HUES48 (cell line): ENCODE measurements at regions not wholly inside any gene's neighbourhood (a gene's known extent, or its start where the extent isn't known, plus 50 kb on each side); places are given as distances from the start of the nearest gene placed in this dataset.
"Not testable (repeated sequence)": the region's sequence is repeated elsewhere in the genome, so short reads cannot be mapped to it uniquely, and the experiment has no call there.

Experiments used
- H3K27ac ChIP-seq: one replicate; pipeline ENCODE4 v1.7.0; 2013; ENCODE audit warnings: low read depth, low read length, inconsistent platforms
- H3K27me3 ChIP-seq: 2 replicates; pipeline ENCODE4 v1.6.1; 2013; ENCODE audit warnings: mild to moderate bottlenecking, low read length; ENCODE audit not compliant: control insufficient read depth, insufficient read depth
- H3K36me3 ChIP-seq: 2 replicates; pipeline ENCODE4 v1.6.1; 2013; ENCODE audit warnings: low read length; ENCODE audit not compliant: control insufficient read depth, insufficient read depth
- H3K4me1 ChIP-seq: 2 replicates; pipeline ENCODE4 v1.6.1; 2013; ENCODE audit warnings: mild to moderate bottlenecking, low read length; ENCODE audit not compliant: control insufficient read depth, insufficient read depth
- H3K4me3 ChIP-seq: 2 replicates; pipeline ENCODE4 v1.5.1; 2013; ENCODE audit warnings: mild to moderate bottlenecking, low read depth, low read length
- H3K9ac ChIP-seq: 2 replicates; pipeline ENCODE4 v1.6.1; 2013; ENCODE audit warnings: mild to moderate bottlenecking, low read depth, low read length, moderate library complexity
- H3K9me3 ChIP-seq: 2 replicates; pipeline ENCODE4 v1.6.1; 2013; ENCODE audit warnings: low read length; ENCODE audit not compliant: control insufficient read depth, insufficient read depth

DNA sequence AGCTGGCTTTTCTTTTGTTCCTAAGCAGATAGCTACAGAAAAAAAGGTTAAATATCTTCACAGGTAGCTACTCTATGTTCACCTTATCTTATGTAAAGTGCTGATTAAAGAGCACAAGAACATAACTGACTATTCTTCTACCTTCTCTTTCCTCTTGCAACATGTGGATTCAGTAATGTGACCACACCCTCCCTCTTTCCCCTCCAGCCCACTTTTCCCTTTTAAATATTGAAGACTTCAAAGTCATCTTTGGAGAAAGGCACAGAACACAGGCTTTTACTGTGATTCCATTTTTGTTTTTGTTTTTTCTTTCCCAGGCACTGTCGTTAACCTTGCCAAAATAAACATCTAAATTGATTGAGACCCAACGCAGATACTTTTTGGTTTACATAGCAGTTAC lies 418.1 kb upstream of the CDH20 start:
- no peak overlapping the region for H3K4me3 ChIP-seq
- H3K9me3 ChIP-seq = no peaks in the 10 kb centered on the region
- no peaks in the 10 kb centered on the region for H3K36me3 ChIP-seq
- H3K4me1 ChIP-seq = peaks cover 17% of the 10 kb centered on the region
- no peak overlapping the region for H3K9ac ChIP-seq
- H3K27me3 ChIP-seq = no peaks in the 10 kb centered on the region
- H3K27ac ChIP-seq = no peak overlapping the region

DNA sequence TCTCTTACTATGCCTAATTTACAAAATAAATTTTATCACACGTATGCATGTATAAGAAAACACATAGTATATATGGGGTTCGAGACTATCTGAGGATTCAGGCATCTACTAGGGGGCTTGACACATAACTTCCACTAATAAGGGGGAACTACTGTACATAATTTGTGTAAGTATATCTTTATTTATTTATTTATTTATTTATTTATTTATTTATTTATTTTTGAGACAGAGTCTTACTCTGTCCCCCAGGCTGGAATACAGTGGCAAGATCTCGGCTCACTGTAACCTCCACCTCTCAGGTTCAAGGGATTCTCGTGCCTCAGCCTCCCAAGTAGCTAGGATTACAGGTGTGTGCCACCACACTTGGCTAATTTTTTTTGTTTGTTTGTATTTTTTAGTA lies 414.4 kb upstream of the CDH20 start:
- not testable (repeated sequence) for H3K4me3 ChIP-seq, H3K36me3 ChIP-seq, H3K27me3 ChIP-seq, H3K27ac ChIP-seq, H3K9me3 ChIP-seq, H3K9ac ChIP-seq
- peaks cover 24% of the 10 kb centered on the region for H3K4me1 ChIP-seq

GRCh38 chr18:60925892-60926291 lies 407.3 kb upstream of the CDH20 start:
- Histone ChIP-seq H3K27ac (no peak overlapping the region), H3K36me3 (no peaks in the 10 kb centered on the region), H3K9ac (no peak overlapping the region), H3K27me3 (no peaks in the 10 kb centered on the region), H3K9me3 (no peaks in the 10 kb centered on the region), H3K4me3 (no peak overlapping the region), H3K4me1 (peaks cover 7% of the 10 kb centered on the region; the same call in 1 of the 2 replicates)

DNA sequence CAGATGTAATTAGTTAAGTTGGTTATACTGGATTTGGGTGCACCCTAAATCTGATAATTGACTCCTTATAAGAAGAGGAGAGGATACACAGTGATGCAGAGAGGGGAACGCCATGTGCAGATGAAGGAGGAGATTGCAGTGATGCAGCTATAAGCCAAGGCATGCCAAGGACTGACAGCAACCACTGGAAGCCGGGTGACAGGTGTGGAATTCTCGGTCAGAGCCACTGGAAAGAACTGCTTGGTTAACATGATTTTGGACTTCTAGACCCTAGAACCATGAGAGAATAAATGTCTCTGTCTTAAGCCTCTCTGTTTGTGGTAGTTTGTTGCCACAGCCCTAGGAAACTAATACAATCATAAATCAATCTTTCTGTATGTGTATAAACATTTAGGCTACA lies 403.3 kb upstream of the CDH20 start:
- Histone ChIP-seq H3K9ac (no peak overlapping the region), H3K27me3 (no peaks in the 10 kb centered on the region), H3K4me3 (no peak overlapping the region), H3K36me3 (no peaks in the 10 kb centered on the region), H3K4me1 (no peaks in the 10 kb centered on the region), H3K27ac (no peak overlapping the region), H3K9me3 (no peaks in the 10 kb centered on the region)

- no peaks in the 10 kb centered on the region for H3K27me3 ChIP-seq
- no peaks in the 10 kb centered on the region for H3K36me3 ChIP-seq
- H3K9ac ChIP-seq = no peak overlapping the region
- H3K4me1 ChIP-seq = no peaks in the 10 kb centered on the region
- H3K4me3 ChIP-seq = no peak overlapping the region
- no peak overlapping the region for H3K27ac ChIP-seq
- H3K9me3 ChIP-seq = no peaks in the 10 kb centered on the region
These were observed 398.0 kb upstream of the CDH20 start for GRCh38 chr18:60935041-60935910.

- Histone ChIP-seq H3K4me1 (no peaks in the 10 kb centered on the region), H3K9me3 (no peaks in the 10 kb centered on the region), H3K4me3 (no peak overlapping the region), H3K27ac (no peak overlapping the region), H3K9ac (no peak overlapping the region), H3K27me3 (no peaks in the 10 kb centered on the region), H3K36me3 (no peaks in the 10 kb centered on the region)
These were observed 397.1 kb upstream of the CDH20 start for GRCh38 chr18:60936101-60936500.

DNA sequence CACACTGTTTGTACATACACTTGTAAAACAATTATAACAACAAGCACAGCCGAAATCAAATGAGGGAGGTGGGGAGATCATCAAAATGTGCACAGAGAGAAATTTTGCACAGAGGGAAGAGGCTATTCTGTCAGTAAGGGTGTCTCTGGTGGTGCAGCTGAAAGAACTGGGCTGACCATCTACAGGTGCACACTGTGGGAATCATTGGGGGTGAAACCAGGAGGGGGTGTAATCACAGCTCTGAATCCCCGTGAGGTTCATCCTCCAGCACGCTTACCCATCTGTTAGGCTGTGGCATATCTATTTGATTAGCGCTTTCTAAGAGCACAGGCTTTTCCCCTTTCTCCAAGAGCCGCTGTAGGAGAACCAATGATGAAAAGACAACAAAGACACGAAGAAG lies 389.9 kb upstream of the CDH20 start:
- no peaks in the 10 kb centered on the region for H3K27me3 ChIP-seq
- H3K27ac ChIP-seq = no peak overlapping the region
- H3K4me1 ChIP-seq = no peaks in the 10 kb centered on the region
- no peaks in the 10 kb centered on the region for H3K9me3 ChIP-seq
- H3K4me3 ChIP-seq = no peak overlapping the region
- H3K36me3 ChIP-seq = no peaks in the 10 kb centered on the region
- no peak overlapping the region for H3K9ac ChIP-seq

DNA sequence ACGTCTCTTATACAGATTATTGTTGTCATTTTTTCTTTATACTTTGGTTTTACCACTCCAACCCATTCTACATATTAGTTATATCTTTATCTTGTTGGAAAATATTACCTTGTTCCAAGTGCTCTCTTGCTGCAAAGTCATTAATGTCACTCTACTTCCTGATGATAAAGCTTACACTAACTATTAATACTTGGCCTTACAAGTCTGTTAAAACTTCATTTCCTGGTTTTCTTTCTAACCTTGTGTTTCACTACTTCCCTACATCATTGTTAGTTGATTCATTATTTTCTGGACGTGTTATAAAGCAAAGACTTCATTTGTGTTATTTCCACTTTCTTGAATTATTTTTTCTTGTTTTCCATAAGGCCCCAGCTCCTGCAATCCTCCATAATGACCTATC lies 382.6 kb upstream of the CDH20 start:
- Histone ChIP-seq H3K9me3 (no peaks in the 10 kb centered on the region), H3K4me1 (no peaks in the 10 kb centered on the region), H3K9ac (no peak overlapping the region), H3K36me3 (no peaks in the 10 kb centered on the region), H3K27ac (no peak overlapping the region), H3K27me3 (no peaks in the 10 kb centered on the region), H3K4me3 (no peak overlapping the region)

DNA sequence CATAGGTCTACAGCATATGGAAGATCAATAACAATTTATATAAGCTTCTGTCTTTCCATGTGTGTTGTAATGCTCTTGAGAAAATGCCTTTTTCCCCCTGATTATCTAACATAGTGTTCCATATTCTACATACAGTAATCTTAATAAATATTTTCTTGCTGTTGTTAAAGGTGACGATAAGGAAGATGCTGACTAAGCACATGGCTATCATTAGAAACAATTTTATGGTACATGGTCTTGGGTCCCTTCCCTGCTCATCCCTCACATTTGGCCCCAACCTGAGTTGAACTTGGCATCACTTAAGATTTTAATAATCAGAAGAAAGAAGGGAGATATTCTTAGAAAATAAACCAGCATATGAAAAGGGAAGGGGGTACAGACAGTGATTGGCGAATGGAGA lies 382.1 kb upstream of the CDH20 start:
- Histone ChIP-seq H3K27me3 (no peaks in the 10 kb centered on the region), H3K36me3 (no peaks in the 10 kb centered on the region), H3K4me3 (no peak overlapping the region), H3K27ac (no peak overlapping the region), H3K9me3 (no peaks in the 10 kb centered on the region), H3K9ac (no peak overlapping the region), H3K4me1 (no peaks in the 10 kb centered on the region)

- no peaks in the 10 kb centered on the region for H3K9me3 ChIP-seq
- no peaks in the 10 kb centered on the region for H3K4me1 ChIP-seq
- H3K27ac ChIP-seq = no peak overlapping the region
- H3K9ac ChIP-seq = no peak overlapping the region
- H3K27me3 ChIP-seq = no peaks in the 10 kb centered on the region
- no peak overlapping the region for H3K4me3 ChIP-seq
- no peaks in the 10 kb centered on the region for H3K36me3 ChIP-seq
These were observed 370.6 kb upstream of the CDH20 start for GRCh38 chr18:60962625-60963024.

GRCh38 chr18:60965856-60966255 lies 367.4 kb upstream of the CDH20 start:
- Histone ChIP-seq H3K4me1 (no peaks in the 10 kb centered on the region), H3K9me3 (no peaks in the 10 kb centered on the region), H3K4me3 (no peak overlapping the region), H3K27me3 (no peaks in the 10 kb centered on the region), H3K9ac (no peak overlapping the region), H3K27ac (no peak overlapping the region), H3K36me3 (no peaks in the 10 kb centered on the region)
